Esophagus muscularis mucosa (tissue), 4 donors: ENCODE measurements at regions not wholly inside any gene's neighbourhood (a gene's known extent, or its start where the extent isn't known, plus 50 kb on each side); places are given as distances from the start of the nearest gene placed in this dataset.
"Not testable (repeated sequence)": the region's sequence is repeated elsewhere in the genome, so short reads cannot be mapped to it uniquely, and the experiment has no call there.

Experiments
- DNase-seq: peaks from one replicate; pipeline ENCODE4 v3.0.0-alpha.2; 2017; ENCODE audit errors: extremely low spot score
- H3K27ac ChIP-seq, 4 donors: fragments of 200-600 bp; sonication (generic); replicated peaks in 1 of 4; 1 replicate in 3 of 4; 2 replicates in 1 of 4; pipeline ENCODE4 v1.5.1; 2016 to 2019; ENCODE audit warnings: mild to moderate bottlenecking in 1 of 4
- H3K27me3 ChIP-seq, 4 donors: fragments of 200-600 bp; sonication (generic); one replicate each; pipeline versions ENCODE4 v1.5.1 to v1.6.0; 2016 to 2019
- H3K36me3 ChIP-seq, 4 donors: fragments of 200-600 bp; sonication (generic); one replicate each; pipeline ENCODE4 v1.5.1; 2016 to 2019
- H3K4me1 ChIP-seq, 4 donors: fragments of 200-600 bp; sonication (generic); one replicate each; pipeline ENCODE4 v1.5.1; 2016 to 2019
- H3K4me3 ChIP-seq, 4 donors: fragments of 200-600 bp; sonication (generic); 1 replicate in 2 of 4; 2 replicates in 2 of 4; pipeline ENCODE4 v1.5.1; 2016 to 2019; ENCODE audit warnings: mild to moderate bottlenecking in 4 of 4, moderate library complexity in 1 of 4
- H3K9me3 ChIP-seq, 4 donors: fragments of 200-600 bp; sonication (generic); 1 replicate in 3 of 4; 2 replicates in 1 of 4; pipeline ENCODE4 v1.5.1; 2016 to 2019
- EP300 ChIP-seq: sonication (generic); formaldehyde crosslinking; IDR thresholded peaks from one replicate; pipeline ENCODE4 v1.6.1; 2017; ENCODE audit warnings: antibody characterized with exemption
- POLR2A ChIP-seq: fragments of 450-650 bp; IDR thresholded peaks from one replicate; pipeline ENCODE4 v1.6.1; 2017; ENCODE audit warnings: antibody characterized with exemption, moderate library complexity, mild to moderate bottlenecking, low read depth
- POLR2AphosphoS5 ChIP-seq, 2 donors: sonication (generic); formaldehyde crosslinking; IDR thresholded peaks; one replicate each; pipeline ENCODE4 v1.6.1; 2017; ENCODE audit warnings: antibody characterized with exemption in 2 of 2
- WGBS: methylation state at CpG from one replicate; pipeline ENCODE4 v1.1.5; 2018; 5-methylcytosine and 5-hydroxymethylcytosine counted together
- intact Hi-C: fragments of 100-400 bp; cut with DNase I; formaldehyde crosslinking; loops from one replicate; pipeline ENCODE4 v1.15.1; 2023
- TF ChIP-seq, protein P1 (sequence below), 3 experiments: fragments of 200-600 bp in 2 of 3; fragments of 450-650 bp in 1 of 3; sonication (generic) in 2 of 3; IDR thresholded peaks; one replicate each; pipeline ENCODE4 v1.5.1; 2017 to 2019; ENCODE audit warnings: antibody characterized with exemption in 3 of 3, mild to moderate bottlenecking in 2 of 3, moderate library complexity in 1 of 3

DNA sequence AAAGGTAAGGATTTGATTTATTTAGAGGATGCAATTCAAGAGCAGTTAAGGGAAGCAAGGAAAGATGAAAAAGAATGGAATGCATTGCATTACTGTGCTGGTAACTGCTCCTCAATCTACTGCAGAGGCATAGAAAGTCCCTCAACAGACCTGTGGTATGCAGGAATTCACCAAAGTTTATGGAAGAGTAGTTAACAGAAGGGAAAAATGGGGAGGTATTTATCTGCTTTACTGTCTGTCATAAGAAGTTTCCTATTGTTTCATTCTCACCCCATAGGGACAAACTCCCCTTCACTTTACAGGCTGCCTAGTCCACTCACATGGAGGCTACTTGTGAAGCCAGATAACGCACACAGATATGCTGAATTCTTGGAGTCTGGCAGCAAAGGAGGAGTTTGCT, 354.9 kb upstream of the SPRY2 start:
- no peaks in the 10 kb centered on the region for H3K36me3 ChIP-seq
- 89% methylated on average over 1 of the region's 1 CpG for WGBS
- no peaks in the 10 kb centered on the region for H3K4me1 ChIP-seq
- intact Hi-C loops = no loop called here
- no peak for DNase-seq
- H3K9me3 ChIP-seq = peaks cover 0 to 8% (median 0%) of the 10 kb centered on the region in 4 donors
- no peak overlapping the region for H3K4me3 ChIP-seq
- TF ChIP-seq EP300 = no peak
- H3K27ac ChIP-seq = no peak overlapping the region
- H3K27me3 ChIP-seq = no peaks in the 10 kb centered on the region

DNA sequence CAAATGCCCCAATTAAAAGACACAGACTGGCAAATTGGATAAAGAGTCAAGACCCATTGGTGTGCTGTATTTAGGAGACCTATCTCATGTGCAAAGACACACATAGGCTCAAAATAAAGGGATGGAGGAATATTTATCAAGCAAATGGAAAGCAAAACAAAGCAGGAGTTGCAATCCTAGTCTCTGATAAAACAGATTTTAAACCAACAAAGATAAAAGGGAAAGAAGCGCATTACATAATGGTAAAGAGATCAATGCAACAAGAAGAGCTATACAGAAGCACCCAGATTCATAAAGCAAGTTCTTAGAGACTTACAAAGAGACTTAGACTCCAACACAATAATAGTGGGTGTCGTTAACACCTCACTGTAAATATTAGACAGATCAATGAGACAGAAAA, 350.9 kb upstream of the SPRY2 start:
- H3K4me1 ChIP-seq, intact Hi-C loops, H3K36me3 ChIP-seq, H3K4me3 ChIP-seq, DNase-seq, H3K27me3 ChIP-seq, H3K27ac ChIP-seq: not testable (repeated sequence)
- WGBS = 67% methylated on average over 2 of the region's 2 CpGs
- peaks cover 0 to 10% (median 0%) of the 10 kb centered on the region in 4 donors for H3K9me3 ChIP-seq

DNA sequence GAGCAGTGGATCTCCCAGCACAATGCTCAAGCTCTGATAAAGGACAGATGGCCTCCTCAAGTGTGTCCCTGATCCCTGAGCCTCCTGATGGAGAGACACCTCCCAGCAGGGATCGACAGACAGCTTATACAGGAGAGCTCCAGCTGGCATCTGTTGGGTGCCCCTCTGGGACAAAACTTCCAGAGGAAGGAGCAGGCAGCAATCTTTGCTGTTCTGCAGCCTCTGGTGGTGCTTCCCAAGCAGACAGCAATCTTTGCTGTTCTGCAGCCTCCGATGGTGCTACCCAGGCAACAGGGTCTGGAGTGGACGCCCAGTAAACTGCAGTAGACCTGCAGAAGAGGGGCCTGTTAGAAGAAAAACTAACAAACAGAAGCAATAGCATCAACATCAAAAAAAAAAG, 349.3 kb upstream of the SPRY2 start:
- TF ChIP-seq POLR2A (no peak), EP300 (no peak), POLR2AphosphoS5 (IDR thresholded peaks at IDR 0.05) (no peak)
- TF ChIP-seq, protein P1, sequence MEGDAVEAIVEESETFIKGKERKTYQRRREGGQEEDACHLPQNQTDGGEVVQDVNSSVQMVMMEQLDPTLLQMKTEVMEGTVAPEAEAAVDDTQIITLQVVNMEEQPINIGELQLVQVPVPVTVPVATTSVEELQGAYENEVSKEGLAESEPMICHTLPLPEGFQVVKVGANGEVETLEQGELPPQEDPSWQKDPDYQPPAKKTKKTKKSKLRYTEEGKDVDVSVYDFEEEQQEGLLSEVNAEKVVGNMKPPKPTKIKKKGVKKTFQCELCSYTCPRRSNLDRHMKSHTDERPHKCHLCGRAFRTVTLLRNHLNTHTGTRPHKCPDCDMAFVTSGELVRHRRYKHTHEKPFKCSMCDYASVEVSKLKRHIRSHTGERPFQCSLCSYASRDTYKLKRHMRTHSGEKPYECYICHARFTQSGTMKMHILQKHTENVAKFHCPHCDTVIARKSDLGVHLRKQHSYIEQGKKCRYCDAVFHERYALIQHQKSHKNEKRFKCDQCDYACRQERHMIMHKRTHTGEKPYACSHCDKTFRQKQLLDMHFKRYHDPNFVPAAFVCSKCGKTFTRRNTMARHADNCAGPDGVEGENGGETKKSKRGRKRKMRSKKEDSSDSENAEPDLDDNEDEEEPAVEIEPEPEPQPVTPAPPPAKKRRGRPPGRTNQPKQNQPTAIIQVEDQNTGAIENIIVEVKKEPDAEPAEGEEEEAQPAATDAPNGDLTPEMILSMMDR (IDR thresholded peaks at IDR 0.05) = no peak
- Histone ChIP-seq H3K27ac (no peak overlapping the region), H3K36me3 (no peaks in the 10 kb centered on the region), H3K27me3 (no peaks in the 10 kb centered on the region), H3K4me1 (no peaks in the 10 kb centered on the region), H3K9me3 (peaks cover 0 to 10% (median 0%) of the 10 kb centered on the region in 4 donors), H3K4me3 (no peak overlapping the region)
- no peak for DNase-seq
- intact Hi-C loops = no loop called here
- WGBS = 87% methylated on average over 3 of the region's 3 CpGs

DNA sequence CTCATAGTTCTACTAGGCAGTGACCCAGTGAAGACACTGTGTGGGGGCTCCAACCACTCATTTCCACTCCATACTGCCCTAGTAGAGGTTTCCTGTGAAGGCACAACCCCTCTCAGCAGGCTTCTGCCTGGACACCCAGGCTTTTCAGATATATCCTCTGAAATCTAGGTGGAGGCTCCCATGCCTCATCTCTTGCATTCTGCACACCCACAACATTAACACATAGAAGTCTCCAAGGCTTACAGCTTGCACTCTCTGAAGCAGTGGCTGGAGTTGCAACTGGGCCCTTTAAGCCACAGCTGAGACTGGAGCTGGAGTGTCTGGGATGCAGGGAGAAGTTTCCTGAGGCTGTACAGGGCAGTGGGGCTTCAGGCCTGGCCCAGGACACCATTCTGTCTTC, 347.7 kb upstream of the SPRY2 start:
- TF ChIP-seq, protein P1 (IDR thresholded peaks at IDR 0.05) = no peak
- intact Hi-C loops = no loop called here

DNA sequence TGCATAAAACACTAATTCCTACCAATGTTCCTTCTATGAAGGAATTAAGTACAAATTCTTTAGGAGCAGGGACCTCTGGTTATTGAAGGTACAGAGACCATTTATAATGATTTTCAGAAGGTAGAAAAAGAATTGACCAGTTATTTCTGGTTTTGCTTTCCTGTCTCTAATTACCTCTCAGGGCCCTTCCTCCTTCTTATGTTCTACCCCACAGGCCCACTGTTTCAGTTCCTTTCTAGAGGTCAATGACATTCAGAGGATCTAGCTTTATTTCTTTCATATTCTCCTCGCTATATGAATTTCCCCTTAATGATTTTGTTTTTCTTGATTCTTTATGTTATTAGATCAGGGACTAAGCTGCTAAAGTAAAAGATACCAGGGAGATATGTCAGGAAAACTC, 345.0 kb upstream of the SPRY2 start:
- TF ChIP-seq POLR2A = no peak
- no peak for TF ChIP-seq EP300
- no peak for TF ChIP-seq POLR2AphosphoS5 (IDR thresholded peaks at IDR 0.05)
- TF ChIP-seq, protein P1 (IDR thresholded peaks at IDR 0.05) = no peak
- intact Hi-C loops = no loop called here
- H3K9me3 ChIP-seq = peaks cover 0 to 10% (median 0%) of the 10 kb centered on the region in 4 donors
- H3K36me3 ChIP-seq = no peaks in the 10 kb centered on the region
- DNase-seq = no peak
- 58% methylated on average over 1 of the region's 1 CpG for WGBS
- no peaks in the 10 kb centered on the region for H3K4me1 ChIP-seq
- H3K4me3 ChIP-seq = no peak overlapping the region
- H3K27ac ChIP-seq = no peak overlapping the region
- no peaks in the 10 kb centered on the region for H3K27me3 ChIP-seq

More for the DNA sequence above, 347.7 kb upstream of the SPRY2 start:
- no peak for DNase-seq
- Histone ChIP-seq H3K27me3 (no peaks in the 10 kb centered on the region), H3K4me1 (no peaks in the 10 kb centered on the region), H3K4me3 (no peak overlapping the region), H3K36me3 (no peaks in the 10 kb centered on the region), H3K27ac (no peak overlapping the region), H3K9me3 (peaks cover 0 to 10% (median 0%) of the 10 kb centered on the region in 4 donors)

DNA sequence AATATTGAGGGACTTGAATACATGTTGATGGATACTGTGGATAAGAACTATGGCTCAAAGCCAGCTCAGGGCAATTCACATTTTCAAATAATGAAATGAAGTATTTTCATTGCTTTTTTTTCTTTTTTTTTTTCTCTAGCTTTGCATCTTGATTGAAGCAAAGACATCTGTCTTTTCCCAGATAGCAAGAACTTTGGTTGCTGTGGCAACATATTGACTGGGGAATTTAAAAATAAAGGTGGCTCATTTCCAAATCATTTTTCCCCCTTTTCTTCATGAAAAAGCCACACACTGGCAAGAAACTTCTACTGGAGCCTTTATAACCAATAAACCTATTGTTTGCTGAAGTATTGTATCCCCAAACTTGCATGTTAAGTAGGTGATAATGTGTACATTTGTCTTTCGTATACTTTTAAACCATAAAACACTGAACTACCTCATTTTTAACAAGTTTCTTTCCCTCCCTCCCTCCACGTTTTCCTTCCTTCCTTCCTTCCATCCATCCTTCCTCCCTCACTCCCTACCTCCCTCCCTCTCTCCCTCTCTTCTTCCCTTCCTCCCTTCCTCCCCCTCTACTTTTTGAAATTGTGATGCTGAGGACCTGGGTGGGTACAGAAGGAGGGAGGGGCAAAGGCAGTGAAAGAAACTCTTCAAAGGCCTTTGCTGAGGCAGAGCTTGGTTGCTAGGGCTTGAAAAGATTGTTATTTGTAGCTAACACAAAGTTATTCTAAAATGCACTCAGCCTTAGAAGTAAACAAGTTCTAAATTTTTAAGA, 343.5 kb upstream of the SPRY2 start:
- Histone ChIP-seq H3K4me1 (no peaks in the 10 kb centered on the region), H3K27me3 (no peaks in the 10 kb centered on the region), H3K27ac (no peak overlapping the region), H3K36me3 (no peaks in the 10 kb centered on the region), H3K4me3 (no peak overlapping the region), H3K9me3 (peaks cover 0 to 10% (median 0%) of the 10 kb centered on the region in 4 donors)
- DNase-seq = no peak
- 67% methylated on average over 2 of the region's 2 CpGs for WGBS
- intact Hi-C loops = no loop called here
- TF ChIP-seq POLR2A (no peak), POLR2AphosphoS5 (IDR thresholded peaks at IDR 0.05) (no peak), EP300 (no peak)
- TF ChIP-seq, protein P1 (IDR thresholded peaks at IDR 0.05) = no peak
